ENCODE measurements at regions not wholly inside any gene's neighbourhood (a gene's known extent, or its start where the extent isn't known, plus 50 kb on each side); places are given as distances from the start of the nearest gene placed in this dataset.

DNA sequence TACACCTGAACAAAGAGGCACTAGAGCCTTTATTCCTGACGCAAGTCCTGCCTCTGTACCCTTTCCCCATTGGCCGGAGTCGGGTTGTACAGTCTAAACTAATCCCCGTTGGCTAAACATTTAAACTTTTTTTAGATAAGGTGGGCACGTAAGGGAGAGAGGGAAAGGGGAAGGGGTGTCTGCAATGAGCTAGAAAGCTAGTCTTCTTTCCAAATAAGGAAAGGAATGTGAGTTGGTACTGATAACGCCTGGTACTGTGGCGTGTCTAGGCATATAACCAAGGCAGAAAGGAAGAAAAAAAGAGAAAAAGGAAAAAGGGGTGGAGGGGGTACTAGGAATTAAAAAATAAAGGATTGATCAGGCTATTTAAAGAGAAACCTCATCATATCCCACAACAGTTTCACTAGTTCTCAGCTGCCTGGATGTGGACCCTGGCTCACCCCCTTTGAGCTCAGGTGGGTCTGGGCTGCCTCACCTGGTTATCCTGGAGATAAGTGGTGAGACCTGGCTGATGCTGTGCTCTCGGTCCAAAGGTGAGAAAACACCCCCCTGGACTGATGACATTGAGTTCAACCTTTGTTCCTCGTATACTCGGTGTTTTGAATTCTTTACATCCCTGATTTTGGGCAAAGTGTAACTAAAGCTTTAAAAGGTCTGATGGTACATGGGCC lies 90.9 kb upstream of the EEF2KMT start:
- Histone ChIP-seq H3K79me2 (ENCODE audit: control insufficient read depth, insufficient read depth, low read length) (no peaks in the 10 kb centered on the region), H3K4me2 (ENCODE audit: control insufficient read depth, extremely low read depth, insufficient read depth, low read depth, low read length) (no peak overlapping the region), H3K9me1 (ENCODE audit: control insufficient read depth, extremely low read depth, insufficient read depth, low read length) (no peaks in the 10 kb centered on the region), H4K20me1 (ENCODE audit: control insufficient read depth, extremely low read depth, insufficient read depth, low read length) (no peaks in the 10 kb centered on the region), H3K36me3 (ENCODE audit: control insufficient read depth in 2 of 2, extremely low read depth in 1 of 2, insufficient read depth in 2 of 2, low read length in 2 of 2) (no peaks in the 10 kb centered on the region), H3K4me3 (ENCODE audit: control insufficient read depth in 2 of 3, extremely low read depth in 1 of 3, insufficient read depth in 2 of 3, low read depth in 1 of 3, low read length in 3 of 3) (no peak overlapping the region), H3K4me1 (ENCODE audit: control insufficient read depth, extremely low read depth, insufficient read depth, low read length) (no peaks in the 10 kb centered on the region), H3K9ac (ENCODE audit: control insufficient read depth, extremely low read depth, insufficient read depth, low read length) (no peak overlapping the region), H3K9me3 (ENCODE audit: control insufficient read depth, low read depth, low read length) (no peaks in the 10 kb centered on the region), H3K27ac (ENCODE audit: control insufficient read depth, insufficient read depth, low read length) (no peak overlapping the region), H2AFZ (ENCODE audit: control insufficient read depth, low read length) (no peak overlapping the region), H3K27me3 (ENCODE audit: control insufficient read depth, extremely low read depth, insufficient read depth, low read length) (no peaks in the 10 kb centered on the region)
- no peak for FAIRE-seq
- no peak for TF ChIP-seq EZH2 (IDR thresholded peaks at IDR 0.05; ENCODE audit: low read length)
- TF ChIP-seq, protein P1, sequence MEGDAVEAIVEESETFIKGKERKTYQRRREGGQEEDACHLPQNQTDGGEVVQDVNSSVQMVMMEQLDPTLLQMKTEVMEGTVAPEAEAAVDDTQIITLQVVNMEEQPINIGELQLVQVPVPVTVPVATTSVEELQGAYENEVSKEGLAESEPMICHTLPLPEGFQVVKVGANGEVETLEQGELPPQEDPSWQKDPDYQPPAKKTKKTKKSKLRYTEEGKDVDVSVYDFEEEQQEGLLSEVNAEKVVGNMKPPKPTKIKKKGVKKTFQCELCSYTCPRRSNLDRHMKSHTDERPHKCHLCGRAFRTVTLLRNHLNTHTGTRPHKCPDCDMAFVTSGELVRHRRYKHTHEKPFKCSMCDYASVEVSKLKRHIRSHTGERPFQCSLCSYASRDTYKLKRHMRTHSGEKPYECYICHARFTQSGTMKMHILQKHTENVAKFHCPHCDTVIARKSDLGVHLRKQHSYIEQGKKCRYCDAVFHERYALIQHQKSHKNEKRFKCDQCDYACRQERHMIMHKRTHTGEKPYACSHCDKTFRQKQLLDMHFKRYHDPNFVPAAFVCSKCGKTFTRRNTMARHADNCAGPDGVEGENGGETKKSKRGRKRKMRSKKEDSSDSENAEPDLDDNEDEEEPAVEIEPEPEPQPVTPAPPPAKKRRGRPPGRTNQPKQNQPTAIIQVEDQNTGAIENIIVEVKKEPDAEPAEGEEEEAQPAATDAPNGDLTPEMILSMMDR (optimal IDR thresholded peaks at IDR 0.05 in 1 of 3, IDR thresholded peaks at IDR 0.05 in 1 of 3, conservative IDR thresholded peaks at IDR 0.05 in 1 of 3; ENCODE audit: extremely low read depth in 1 of 3, insufficient read depth in 2 of 3, low read length in 3 of 3) = no peak
- DNase-seq (ENCODE audit: low read depth, low spot score) = no peak
- dilution Hi-C loops (cut with MboI; ENCODE audit: extremely low pct_ligation_motif_present, low sequenced_read_pairs) = no loop called here

DNA sequence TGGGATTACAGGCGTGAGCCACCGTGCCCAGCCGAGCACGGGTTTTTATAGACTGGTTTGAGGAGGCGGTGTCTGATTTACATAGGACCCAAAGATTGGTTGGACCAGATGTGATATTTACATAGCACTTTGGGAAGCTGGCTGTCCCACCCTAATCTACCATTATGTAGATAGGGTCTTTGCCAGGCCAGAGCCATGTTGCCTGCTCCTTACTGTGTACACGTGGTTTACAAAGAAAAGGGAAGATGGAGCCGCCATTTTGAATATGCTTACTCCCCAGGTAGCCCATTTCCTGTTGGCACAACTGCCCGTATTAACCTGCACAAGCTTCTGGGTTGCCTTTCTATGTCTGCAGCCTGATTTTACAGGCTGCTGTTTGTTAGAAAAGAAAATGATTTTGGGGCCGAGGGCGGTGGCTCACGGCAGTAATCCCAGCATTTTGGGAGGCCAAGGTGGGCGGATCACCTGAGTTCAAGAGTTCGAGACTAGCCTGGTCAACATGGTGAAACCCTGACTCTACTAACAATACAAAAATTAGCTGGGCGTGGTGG lies 89.9 kb upstream of the EEF2KMT start:
- H3K36me3 ChIP-seq (ENCODE audit: control insufficient read depth in 2 of 2, extremely low read depth in 1 of 2, insufficient read depth in 2 of 2, low read length in 2 of 2) = no peaks in the 10 kb centered on the region
- no peaks in the 10 kb centered on the region for H3K9me1 ChIP-seq (ENCODE audit: control insufficient read depth, extremely low read depth, insufficient read depth, low read length)
- TF ChIP-seq EZH2 (IDR thresholded peaks at IDR 0.05; ENCODE audit: low read length) = no peak
- TF ChIP-seq, protein P1 (optimal IDR thresholded peaks at IDR 0.05 in 1 of 3, IDR thresholded peaks at IDR 0.05 in 1 of 3, conservative IDR thresholded peaks at IDR 0.05 in 1 of 3; ENCODE audit: extremely low read depth in 1 of 3, insufficient read depth in 2 of 3, low read length in 3 of 3) = no peak
- H3K4me2 ChIP-seq (ENCODE audit: control insufficient read depth, extremely low read depth, insufficient read depth, low read depth, low read length) = no peak overlapping the region
- no peak overlapping the region for H2AFZ ChIP-seq (ENCODE audit: control insufficient read depth, low read length)
- FAIRE-seq = no peak
- H3K27ac ChIP-seq (ENCODE audit: control insufficient read depth, insufficient read depth, low read length) = no peak overlapping the region
- no peak for DNase-seq (ENCODE audit: low read depth, low spot score)
- H3K79me2 ChIP-seq (ENCODE audit: control insufficient read depth, insufficient read depth, low read length) = no peaks in the 10 kb centered on the region
- no peaks in the 10 kb centered on the region for H3K9me3 ChIP-seq (ENCODE audit: control insufficient read depth, low read depth, low read length)
- H3K9ac ChIP-seq (ENCODE audit: control insufficient read depth, extremely low read depth, insufficient read depth, low read length) = no peak overlapping the region
- H3K4me1 ChIP-seq (ENCODE audit: control insufficient read depth, extremely low read depth, insufficient read depth, low read length) = no peaks in the 10 kb centered on the region
- no peaks in the 10 kb centered on the region for H4K20me1 ChIP-seq (ENCODE audit: control insufficient read depth, extremely low read depth, insufficient read depth, low read length)
- no peaks in the 10 kb centered on the region for H3K27me3 ChIP-seq (ENCODE audit: control insufficient read depth, extremely low read depth, insufficient read depth, low read length)
- H3K4me3 ChIP-seq (ENCODE audit: control insufficient read depth in 2 of 3, extremely low read depth in 1 of 3, insufficient read depth in 2 of 3, low read depth in 1 of 3, low read length in 3 of 3) = no peak overlapping the region
- dilution Hi-C loops (cut with MboI; ENCODE audit: extremely low pct_ligation_motif_present, low sequenced_read_pairs) = no loop called here

Measured in keratinocyte (primary cell).